Activated CD8-positive, alpha-beta memory T cell treated with anti-CD3 and anti-CD28 coated beads for 4 hours (primary cell): ENCODE measurements at regions not wholly inside any gene's neighbourhood (a gene's known extent, or its start where the extent isn't known, plus 50 kb on each side); places are given as distances from the start of the nearest gene placed in this dataset.

Source experiments
- DNase-seq, 2 donors: peaks; one replicate each; pipeline ENCODE4 v3.0.0-alpha.2; 2020; ENCODE audit warnings: low read depth in 2 of 2

DNA sequence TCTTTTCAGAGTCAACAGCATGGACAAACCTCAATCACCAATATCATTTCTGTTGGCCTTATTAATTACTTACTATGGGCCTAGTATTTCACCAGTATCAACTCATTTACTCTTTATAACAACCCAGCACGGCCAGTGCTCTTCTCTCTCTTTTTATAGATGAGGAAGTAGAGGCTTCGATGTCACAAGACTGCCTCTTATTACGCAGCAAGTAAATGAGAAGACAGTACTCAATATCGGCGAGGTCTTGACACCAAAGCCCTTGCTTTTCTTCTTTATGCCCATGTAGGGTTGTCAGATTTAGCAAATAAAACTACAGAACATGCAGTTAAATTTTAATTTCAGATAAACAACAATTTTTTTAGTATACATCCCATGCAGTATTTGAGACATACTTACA lies 99.0 kb upstream of the KCNMB2 start:
- no peak for DNase-seq

DNA sequence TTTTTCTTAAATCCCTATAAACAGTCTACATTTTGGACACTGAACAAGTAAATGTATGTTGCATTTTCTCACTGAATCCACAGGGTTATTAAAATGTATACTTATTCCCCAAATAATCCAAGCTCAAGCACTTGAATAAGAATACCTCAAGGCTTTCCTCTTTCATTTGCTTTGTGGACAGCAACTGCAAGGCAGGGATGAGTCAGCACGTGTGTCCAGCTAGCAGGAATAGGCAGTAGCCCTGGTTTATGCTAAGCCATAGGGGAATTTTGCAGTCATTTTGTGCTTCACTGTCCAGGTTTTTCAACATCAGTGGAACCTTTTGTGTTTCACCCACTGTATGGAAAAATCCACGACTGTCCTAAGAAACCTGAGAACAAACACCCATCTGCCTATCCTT lies 96.7 kb upstream of the KCNMB2 start:
- no peak for DNase-seq

DNA sequence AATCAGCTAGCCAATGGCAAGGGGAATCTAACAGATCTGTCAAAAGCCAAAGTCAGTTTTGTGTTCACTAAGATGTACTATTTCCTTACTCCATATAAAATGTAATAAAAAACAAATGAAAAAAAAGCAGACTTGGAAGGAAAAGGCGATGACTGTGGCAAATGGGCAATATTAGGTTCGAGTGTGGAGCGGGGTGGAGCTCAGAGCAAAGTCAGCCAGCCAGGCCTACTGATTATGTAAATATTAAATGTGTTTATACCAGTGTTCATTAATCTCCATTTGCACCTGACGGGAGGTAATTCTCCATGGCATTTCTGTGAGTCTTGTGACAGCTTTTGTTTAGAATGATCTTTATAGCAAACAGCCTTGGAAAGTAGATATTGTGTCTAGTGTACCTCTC lies 96.2 kb upstream of the KCNMB2 start:
- no peak for DNase-seq

DNA sequence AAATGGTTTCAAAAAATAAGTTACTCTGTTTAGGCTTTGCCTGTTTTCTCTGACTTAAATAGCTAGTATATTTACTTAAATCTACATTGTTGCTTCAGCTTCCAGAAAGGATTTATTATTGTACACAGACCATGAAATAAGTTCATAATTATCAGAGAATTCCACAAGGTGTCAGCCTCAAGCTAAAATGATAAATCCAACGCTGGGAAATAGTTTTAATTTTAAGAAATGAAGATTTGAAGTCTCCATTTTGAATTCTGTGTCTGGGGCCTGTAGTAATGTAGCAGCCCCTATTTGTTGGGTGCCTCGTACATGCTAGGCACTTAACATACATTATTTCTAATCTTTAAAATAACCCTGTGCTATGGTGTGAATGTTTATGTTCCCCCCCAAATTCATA lies 92.6 kb upstream of the KCNMB2 start:
- DNase-seq = no peak

DNA sequence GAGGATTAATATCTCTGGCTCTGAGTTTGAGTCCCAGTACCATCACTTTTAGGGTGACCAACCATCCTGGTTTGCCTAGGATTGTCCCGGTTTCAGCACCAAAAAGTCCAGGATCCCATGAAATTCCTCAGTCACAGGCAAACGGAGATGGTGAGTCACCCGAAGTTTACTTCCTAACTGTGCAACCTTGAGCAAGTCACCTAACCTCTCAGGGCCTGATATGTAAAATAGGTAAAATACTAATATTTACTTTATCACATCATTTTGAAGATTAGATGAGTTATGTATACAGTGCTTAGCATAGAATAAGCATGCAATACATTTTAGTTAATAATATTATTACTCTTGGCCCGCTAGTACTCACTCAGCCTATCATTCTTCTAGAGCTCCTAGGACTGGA lies 91.1 kb upstream of the KCNMB2 start:
- DNase-seq = no peak

DNA sequence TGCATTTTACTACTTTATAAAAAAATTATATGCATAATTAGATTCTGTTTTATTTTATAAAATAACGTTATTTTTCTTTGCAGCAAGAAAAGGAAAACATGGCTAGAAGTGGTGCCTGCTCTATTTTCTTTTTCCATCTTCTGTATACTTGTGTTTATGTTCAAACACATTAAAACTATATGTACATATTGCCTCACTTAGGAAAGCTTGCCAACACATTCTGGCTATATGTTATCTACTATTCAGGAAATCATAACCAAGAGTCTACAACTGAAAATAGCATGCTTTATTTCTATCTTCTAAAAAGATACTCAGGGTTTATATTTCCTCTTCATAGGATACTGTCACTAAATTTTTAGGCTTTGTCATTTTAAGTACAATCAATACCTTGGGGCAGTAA lies 90.2 kb upstream of the KCNMB2 start:
- DNase-seq = no peak

DNA sequence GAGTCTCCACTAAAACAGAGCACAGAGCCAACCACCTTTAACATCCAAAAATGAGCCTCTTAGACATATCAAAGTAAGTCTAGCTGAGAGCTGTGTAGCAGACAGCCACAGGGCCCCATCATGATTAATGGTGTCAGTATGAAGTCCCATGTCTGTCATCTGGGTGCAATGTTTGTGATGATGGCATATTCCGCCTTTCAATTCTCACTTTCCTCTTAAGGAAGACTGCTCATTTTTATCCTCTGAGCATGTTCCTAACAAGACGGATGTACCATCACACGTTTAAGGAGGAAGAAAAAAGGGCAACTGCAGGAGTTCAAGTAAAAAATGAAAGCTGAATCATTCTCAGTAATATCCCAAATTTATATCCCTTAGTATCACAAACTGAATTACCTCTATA lies 85.8 kb upstream of the KCNMB2 start:
- no peak for DNase-seq

DNA sequence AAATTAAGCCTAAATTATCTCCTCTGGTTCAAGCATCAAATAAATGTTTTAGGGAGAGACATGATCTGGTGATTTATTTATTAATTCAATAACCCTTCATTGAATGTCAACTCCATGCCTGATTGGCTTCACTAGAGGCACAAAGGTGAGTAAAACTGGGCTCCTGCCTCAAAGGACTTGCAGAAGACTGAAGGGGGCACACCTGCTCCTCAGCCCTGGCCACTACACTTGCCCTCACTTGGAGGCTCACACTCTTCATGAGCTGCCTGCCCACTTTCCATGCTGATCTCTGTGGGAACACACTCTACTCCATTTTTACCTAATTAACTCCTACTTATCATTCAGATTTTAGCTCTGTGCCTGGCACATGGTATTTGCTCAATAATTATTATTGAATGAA lies 84.4 kb upstream of the KCNMB2 start:
- DNase-seq = no peak

DNA sequence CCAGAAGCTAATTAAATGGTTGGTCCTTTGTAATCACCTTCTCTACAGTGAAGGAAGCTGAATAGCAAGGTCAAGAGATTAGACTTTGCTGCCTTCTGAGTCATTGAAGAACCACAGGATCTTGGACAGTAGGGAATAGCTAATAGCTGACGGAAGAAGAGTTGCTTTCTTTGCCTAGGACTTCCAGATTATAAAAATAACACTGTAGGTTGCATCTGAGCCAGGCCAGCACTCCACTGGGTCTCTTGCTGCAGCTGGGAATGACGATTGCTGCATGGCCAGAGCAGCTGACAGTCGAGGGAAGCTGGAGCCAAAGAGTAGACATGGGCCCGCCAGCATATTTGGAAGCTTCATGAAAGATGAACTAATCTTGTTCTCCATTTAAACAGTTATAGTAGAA lies 81.5 kb upstream of the KCNMB2 start:
- DNase-seq = no peak

DNA sequence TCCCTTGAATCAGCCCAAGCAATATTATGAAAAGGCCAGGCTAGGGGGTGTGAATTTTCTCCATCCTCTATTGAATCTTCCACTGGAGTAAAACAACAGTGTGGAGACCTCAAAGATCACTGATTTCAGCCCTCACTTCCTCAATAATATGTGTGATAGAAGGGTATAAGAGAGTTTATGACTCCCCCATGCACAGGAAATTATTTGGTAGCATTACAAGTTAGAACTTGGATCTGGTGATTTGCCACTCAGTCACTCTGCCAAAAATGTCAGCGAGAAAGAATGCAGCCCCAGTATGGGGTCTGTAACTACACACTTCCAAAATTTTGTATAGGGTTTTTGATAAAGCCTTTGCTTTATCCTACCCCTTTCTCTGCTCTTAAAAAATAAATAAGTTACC lies 81.0 kb upstream of the KCNMB2 start:
- no peak for DNase-seq

DNA sequence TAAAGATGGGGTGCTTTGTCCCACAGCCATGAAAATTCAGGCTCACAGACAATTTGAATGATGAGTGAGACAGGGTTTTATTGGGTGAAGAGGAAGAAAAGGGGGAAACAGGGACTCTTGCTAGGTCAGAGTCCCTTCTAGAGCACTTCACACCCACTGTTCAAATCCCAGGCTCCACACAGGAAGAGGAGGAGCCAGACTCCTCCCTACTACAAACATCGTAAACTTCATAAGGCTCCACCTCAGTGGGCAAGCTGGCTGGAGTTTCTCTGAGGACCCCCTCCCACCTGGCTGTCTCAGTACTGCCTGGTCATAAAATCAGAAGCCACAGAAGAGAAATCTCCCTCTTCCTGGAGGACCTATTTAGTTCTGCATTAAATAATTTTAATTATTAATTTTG lies 80.3 kb upstream of the KCNMB2 start:
- DNase-seq = no peak

DNA sequence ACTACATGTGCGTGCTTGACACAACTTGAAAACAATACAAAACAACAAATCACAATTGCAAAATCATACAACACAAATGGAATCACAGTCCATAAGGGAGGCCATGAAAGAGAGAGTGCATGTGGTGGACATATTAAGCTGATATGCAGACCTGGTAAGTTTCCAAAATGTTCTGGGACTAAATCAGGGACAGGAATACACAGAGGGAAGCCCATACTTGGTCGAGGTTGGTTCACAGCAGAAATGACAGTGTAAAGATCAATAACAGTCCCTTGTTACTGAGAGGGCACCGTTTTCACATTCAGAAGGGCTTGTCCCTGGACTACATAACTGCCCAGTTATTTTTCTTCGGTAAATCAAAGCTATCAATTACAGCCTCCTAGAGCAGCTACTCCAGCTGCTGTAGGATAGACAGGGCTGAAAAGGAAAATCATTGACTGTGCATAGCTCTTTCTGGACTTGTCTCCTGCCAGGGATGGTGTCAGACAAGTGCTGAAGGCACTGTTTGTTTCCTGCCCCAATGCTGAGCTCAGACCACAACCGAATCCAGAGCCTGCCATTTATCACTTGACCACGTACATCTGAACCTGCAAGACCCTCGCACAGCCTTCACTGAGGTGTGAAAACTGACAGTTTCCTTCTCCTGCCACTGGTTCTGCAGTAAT lies 79.5 kb upstream of the KCNMB2 start:
- DNase-seq = no peak

DNA sequence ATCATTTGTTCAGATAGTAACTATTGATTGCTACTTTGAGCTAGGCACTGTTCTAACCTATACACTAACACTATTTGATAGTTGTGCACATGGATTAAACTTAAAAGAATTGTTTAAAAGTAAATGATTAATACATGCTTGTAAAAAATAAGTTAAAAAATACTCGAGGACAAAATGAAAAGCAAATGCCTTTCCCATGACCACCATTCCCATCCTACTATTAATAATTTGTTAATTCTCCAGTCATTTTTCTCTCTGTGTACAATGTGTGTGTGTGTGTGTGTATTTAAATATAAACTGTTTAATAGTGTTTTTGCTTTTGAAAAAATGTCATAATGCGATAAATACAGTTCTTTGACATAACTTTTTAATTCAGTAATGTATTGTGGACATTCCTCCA lies 78.7 kb upstream of the KCNMB2 start:
- no peak for DNase-seq

DNA sequence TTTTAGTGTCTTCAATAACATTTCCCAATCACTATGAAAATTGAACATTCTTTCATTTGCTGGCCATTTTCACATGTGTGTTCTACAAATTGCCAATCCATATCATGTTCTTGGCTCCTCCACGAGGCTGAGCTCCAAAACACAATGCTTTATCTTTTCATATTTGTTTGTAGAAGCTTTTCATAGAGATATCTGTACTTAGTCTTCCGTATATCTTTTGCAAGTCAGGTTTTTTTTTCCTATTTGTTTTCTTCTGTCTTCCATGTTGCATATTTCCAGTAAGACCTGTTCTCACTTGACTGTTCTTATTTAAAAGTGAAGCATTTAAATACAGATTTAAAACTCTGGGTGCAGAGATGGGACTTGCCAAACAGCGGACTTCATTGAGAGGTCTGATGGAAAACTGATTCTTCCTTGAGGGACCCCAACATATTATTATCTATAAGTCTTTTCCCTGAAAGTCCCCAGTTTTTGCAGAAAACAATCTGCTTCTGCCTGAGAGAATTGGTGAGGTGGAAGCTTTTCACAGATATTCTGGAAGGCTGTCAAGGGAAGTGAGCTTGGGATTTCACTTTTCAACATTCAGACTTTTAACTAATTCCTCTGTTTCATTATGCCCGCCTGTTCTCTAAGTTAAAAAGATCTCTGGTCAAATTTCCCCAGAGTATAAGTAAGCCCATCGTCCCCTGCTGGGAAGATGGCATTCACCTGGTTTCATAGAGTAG lies 77.8 kb upstream of the KCNMB2 start:
- DNase-seq = no peak

DNA sequence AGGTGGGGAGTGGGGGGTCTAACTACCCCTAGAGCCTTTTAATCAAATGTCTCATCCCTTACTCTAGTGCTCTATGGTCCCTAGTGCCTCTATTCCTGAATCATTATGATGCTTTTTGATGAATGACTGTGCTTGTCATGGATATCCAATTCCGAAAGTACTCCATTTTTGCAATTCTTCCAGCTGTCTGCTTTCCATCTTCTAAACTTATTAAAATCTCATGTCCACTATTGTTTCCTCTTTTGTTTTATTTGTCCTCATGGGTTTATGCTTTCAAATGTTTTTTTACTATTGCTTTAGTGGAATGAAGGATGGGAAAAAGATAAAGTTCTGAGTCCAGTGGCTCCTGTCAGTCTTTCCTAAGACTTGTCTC lies 77.2 kb upstream of the KCNMB2 start:
- DNase-seq = no peak

DNA sequence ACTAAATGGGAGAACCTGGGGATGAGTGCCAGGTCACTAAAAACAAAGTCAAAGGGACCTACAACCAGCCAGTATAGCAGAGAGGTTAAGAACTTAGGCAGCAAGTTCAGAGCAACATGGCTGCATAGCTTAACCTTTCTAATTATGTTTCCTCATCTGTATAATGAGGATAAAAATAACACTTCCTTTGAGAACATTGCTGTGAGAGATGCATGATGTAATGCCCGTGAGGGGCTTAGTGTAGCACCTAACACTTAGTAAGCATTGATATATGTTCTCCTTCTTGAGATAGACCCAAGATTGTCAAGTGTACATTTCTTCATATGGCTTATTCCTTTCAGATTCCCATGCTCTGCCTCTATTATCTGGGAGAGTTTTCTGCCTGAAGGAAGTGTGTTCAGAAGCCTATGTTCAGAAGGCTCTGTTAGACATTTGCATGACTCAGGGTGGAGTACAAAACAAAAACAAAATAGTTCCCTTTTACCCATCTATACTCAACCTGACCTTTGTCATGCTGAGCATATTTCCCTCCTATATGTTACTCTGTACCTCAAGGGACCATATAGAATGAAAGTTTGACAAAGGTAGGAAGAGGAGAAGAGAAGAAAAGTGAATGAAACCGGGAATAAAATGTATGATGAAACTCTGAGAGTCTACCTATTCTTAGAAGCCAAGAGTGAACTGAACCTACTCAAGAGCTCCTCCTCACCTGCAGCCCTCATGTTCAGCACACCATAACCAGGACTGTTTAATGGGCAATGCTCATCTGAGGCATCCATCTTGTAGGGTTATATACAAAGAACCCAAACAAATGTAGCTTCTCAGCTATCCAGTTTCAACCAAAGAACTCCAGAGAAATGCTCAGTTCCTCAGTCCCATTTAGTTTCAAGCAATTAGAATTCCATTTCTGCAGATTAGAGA lies 70.7 kb upstream of the KCNMB2 start:
- DNase-seq = no peak

DNA sequence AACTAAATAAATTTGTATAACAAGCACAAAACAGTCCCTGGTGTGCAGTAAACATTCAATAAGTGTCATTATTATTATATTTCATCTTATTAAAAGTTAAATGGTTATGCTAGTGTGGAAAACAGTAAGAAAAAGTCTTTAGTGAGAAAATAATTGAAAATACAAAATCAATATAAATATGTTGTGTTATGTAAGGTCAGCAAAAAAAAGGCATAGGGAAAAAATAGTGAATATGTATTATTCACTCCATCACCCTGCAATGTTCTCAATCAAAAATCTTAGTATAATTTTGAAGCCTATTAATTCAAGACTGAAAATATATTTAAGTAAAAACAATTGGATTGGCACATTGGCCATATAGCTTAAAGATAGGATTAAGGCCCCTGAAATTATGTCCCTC lies 63.3 kb upstream of the KCNMB2 start:
- no peak for DNase-seq

DNA sequence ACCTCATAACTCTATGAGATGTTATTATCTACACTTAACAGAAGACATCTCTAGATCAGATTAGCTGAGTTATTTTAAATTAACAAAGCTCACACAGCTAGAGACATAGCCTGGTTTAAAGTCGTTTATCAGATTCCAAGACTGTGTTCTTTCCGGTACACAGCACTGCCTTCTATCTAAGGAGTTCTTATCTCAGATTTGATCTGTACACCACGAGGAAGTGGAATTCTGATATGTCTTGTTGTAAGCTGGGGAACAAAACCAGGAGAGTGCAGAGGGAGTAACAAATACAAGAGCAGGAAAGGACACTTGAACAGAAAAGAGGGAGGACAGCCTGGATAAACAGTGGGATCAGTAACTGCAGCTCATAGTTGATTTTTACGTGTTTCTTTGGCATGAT lies 61.7 kb upstream of the KCNMB2 start:
- DNase-seq = no peak

DNA sequence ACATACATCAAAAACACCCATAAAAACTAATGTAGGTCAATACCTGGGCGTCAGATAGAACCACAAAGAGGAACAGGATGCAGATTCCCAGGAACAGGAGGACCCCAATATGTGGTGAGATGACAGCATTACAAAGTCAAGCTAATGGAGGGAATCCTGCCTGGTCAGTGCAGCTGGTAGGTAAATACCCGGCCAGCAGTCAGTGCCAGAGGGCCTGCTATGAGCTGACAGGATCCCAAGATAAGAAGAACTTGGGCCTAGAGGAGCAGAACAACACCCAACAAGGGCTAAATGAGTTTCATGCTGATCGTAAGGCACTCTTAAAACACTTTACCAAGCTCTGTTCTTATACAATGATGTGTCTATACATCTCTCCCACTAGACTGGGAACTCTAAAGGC lies 61.2 kb upstream of the KCNMB2 start:
- no peak for DNase-seq

DNA sequence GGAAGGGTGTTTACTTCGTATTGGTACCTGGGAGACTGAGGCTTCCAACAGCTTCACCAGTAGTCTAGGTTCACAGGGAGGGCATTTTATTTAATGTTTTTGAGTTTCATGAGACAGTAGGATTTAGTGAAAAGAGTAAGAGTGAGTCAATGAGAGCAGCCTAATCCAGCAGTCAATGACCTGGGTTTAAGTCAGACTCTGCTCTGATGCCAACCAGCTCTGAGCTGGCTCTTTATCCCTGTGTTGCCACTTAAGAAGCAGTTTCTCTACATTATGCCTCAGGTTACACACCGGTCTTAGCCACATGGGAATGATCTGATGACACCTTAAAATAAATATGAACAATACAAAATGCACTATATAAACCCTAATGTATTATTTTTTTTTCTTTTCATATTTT lies 59.4 kb upstream of the KCNMB2 start:
- DNase-seq = no peak

DNA sequence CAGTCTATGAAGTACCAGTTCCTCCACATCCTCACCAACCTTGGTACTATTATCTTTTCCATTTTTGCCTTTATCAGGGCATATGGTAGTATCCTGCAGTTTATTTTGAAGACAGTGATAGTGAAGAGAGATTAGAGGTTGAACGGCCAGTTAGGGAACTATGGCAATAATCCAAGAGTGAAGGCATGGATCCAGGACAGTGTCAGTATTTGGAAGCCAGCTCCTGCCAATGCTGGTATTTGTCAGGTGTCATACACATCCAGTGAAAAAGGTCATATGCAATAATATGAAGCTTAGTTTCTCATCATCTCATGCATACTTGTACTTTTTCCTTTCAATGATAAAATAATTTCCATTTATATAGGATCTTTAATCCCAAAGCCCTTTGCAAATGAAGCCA lies 56.8 kb upstream of the KCNMB2 start:
- DNase-seq = no peak

DNA sequence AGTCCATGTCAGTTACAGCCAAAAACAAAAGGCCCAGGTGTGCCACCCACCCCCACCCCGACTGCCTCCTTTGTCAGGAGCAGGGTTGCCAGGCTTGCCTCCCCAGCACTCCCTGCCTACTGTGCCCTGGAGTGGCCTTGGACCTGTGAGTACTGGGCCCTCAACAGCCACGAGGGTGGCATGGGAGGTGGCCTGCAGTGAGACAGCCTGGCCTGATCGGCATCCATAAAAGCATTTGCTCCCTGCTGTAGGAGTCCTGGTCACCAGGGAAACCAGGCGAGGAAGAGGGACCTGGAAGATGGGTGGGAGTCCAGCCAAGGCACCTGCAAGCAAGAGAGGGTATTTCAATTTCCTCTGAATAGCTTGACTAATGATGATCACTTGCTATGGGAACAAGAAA lies 56.4 kb upstream of the KCNMB2 start:
- DNase-seq = no peak

DNA sequence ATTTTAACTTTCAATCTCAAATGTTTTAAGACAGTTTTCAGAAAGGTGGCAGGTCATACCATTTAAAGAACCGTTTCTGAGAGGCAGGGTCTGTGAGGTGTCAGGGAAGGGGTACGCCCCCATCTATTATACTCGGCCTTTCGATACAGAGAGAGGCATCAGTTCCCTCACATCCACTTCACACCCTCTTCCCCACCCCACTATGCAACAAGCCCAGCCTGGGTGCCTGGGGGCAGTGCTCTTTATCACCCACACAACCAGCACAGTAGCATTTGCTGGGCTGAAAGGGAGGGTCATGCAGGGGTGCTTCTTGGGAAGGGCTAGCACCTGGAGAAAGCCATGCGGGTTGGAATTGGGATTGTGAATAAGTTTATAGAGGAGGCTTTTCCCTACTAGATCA lies 56.0 kb upstream of the KCNMB2 start:
- no peak for DNase-seq
